ENCODE measurements at regions not wholly inside any gene's neighbourhood (a gene's known extent, or its start where the extent isn't known, plus 50 kb on each side); places are given as distances from the start of the nearest gene placed in this dataset.

DNA sequence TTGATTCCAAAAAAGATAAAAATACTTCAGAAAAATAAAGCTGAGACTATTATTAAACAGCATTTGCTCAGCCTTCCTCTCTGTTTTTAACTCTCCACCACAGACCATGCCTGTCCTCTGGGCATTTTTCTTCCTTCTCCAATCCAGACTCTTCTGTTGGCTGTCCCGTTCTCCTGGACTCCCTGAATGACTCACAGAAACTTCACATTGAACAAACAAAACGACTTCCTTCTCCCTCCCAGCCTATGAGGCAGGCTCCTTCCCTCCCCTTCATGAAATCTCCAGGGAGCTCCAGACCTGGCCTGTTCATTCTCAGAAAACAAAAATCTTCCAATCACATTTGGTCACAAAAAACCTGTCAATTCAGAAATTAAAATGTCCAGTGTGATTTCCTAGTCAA is 421.3 kb downstream of the NPHP4 start:
- no peak for DNase-seq (ENCODE audit: low spot score)
- in situ Hi-C loops (cut with HindIII; ENCODE audit: low sequenced_read_pairs), result no loop called here

DNA sequence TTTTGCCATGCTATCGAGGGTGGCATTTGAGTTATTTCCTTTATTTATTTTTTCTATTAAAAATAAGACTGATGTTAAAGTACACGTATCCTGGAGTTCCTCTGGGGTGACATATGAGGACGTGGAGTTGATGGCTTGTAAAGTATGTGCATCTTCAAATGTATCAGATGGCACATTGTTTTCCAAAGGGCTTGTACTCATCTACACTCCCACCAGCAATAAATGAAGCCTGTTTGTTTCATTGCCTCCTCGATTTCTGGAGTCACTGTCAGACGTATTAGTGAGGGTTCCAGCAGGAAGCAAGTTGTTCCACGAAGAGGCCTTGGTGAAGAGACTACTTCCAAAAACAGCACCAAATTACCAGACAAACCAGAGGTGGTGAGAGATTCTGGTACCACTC is 423.9 kb downstream of the NPHP4 start:
- in situ Hi-C loops (cut with HindIII; ENCODE audit: low sequenced_read_pairs), result no loop called here
- DNase-seq (ENCODE audit: low spot score), result no peak

DNA sequence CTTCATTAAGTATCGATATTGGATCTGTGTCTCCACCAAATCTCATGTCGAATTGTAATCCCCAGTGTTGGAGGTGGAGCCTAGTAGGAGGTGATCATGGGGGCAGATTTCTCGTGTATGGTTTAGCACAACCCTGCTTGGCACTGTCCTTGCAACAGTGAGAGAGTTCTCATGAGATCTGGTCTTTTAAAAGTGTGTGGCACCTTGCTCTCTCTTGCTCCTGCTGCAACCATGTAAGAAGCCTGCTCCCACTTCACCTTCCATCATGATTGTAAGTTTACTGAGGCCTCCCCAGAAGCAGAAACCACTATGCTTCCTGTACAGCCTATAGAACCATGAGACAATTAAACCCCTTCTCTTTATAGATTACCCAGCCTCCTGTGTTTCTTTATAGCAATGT is 424.4 kb downstream of the NPHP4 start:
- in situ Hi-C loops (cut with HindIII; ENCODE audit: low sequenced_read_pairs), result no loop called here
- no peak for DNase-seq (ENCODE audit: low spot score)

DNA sequence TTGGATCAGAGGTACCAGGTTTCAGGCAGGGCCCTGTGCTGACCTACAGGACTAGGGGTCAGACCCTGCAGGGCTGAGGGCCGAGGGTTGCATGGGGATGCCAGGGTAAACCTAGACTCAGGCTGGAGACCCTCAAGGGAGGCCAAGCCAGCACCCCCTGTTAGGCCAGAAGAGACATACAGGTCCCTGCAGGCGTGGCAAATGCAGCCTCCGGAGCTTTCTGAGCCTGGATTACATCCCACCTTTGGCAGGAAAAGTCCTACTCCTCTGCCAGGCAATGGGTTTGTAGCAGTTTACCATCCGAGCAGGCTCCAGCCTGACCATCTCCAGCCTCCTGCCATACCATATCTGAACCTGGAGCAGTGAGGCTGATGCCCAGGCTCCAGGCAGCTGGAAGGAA is 425.3 kb downstream of the NPHP4 start:
- in situ Hi-C loops (cut with HindIII; ENCODE audit: low sequenced_read_pairs), result no loop called here
- no peak for DNase-seq (ENCODE audit: low spot score)

DNA sequence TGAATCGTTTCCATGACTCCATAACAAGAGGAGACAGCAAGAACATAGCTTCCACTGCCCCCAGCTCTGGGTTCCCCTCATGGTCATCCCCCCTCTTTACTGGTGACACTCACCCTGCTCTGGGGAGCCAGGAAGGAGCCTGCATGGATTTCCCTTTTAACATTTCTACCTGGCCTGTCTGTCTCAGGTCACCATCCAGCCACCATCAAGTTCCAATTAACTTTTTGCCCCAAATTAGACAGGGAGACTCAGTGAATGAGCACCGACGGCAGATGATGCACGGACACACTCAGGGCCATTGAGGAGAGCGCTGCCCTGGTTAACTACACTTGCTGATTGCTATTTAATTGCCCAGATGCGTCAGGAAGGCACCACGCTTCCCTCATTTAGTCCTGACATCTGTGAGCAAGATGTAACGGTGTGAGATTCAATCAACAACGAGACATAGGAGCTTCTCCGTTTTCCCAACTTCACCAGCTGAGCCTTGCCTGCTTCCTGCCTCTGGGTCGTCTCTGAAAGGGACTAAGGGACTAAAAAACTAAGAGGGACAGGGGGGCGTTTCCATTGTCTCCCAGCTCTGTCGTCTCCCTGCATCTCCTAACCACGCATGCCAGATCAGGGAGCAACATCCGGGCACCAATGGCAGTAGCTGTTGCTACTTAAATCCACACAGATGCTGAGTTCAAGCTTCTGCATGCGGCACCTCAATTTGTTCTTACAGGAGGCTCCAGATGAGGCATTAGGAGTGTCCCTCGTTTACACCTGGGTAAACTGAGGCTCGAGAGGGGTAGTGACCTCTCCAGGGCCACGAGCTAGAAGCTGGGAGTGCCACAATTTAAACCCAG is 426.7 kb downstream of the NPHP4 start:
- in situ Hi-C loops (cut with HindIII; ENCODE audit: low sequenced_read_pairs), result no loop called here
- DNase-seq (ENCODE audit: low spot score), result no peak

DNA sequence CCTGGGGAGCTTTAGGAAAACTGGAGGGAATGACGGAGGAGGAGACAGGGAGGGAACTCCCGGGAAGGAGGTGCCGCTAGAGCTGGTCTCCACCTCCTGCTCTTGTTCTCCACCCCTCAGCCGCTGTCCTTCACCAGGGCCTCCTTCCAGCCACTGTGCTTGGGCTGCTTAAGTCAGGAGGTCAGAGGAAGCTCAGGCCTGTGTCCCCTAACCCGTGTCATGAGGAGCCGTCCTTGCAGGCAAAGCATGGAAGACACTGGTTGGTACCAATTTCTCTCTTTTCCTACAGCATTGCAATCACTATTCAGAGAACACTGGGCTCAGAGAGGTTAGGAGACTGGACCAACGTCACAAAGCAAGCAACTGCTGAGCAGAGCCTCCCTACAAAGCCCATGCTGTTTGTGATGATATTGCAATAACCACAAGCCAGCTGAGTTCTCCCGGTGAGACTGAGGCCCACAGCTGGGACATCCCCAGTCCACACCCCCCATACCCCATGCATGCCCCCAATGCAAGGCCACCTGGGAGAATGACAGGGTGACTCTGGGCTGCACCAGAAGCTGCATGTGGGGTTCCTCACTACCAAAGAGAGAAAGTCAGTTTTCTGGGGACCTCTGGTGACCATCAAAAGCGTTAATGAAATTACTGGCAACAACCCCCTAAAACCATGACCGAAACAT is 427.5 kb downstream of the NPHP4 start:
- DNase-seq (ENCODE audit: low spot score), result no peak
- in situ Hi-C loops (cut with HindIII; ENCODE audit: low sequenced_read_pairs), result no loop called here

DNA sequence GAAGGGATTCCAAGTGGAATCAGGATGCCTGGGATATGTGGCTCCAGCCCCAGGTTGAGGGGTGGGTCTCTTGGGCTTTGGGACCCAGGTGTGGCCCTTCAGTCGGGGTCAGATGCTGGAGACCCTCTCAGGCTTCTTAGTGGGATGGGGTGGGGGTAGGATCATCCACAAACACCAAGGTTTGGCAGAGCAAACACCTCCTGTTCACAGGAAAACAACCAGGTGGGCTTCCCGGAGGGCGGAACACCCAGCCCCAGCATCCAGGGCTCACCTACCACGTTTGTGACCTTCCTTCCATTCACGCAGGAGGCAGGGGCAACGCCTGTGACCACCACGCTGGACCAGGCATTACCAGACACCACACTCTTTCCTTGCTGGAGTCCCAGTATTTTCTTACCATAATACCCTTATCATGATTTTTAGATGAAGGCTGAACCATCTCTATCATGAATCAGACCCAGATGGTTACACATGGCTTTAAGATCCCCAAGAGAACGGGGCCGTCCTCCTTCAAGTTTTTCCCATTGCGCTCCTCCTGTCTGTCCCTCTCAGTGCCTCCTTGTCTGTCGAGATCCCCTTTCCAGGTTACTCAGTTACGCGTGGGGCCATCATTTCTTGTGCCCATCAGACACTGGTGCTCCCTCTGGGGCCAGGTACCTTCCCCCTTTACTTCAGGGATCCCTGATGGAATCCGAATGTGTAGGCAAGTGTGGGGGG is 428.2 kb downstream of the NPHP4 start:
- DNase-seq (ENCODE audit: low spot score), result no peak
- in situ Hi-C loops (cut with HindIII; ENCODE audit: low sequenced_read_pairs), result no loop called here

DNA sequence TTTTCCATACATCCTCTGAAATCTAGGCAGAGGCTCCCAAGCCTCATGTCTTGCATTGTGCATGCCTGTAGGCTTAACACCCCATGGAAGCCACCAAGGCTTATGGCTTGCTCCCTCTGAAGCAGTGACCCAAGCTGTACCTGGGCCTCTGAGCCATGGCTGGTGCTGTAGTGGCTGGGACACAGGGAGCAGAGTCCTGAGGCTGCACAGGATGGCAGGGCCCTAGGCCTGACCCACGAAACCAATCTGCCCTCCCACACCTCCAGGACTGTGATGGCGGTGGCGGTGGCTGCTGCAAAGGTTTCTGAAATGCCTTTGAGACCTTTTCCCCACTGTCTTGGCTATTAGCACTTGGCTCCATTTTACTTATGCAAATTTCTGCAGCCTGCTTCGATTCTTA is 429.5 kb downstream of the NPHP4 start:
- in situ Hi-C loops (cut with HindIII; ENCODE audit: low sequenced_read_pairs), result no loop called here
- DNase-seq (ENCODE audit: low spot score), result no peak

DNA sequence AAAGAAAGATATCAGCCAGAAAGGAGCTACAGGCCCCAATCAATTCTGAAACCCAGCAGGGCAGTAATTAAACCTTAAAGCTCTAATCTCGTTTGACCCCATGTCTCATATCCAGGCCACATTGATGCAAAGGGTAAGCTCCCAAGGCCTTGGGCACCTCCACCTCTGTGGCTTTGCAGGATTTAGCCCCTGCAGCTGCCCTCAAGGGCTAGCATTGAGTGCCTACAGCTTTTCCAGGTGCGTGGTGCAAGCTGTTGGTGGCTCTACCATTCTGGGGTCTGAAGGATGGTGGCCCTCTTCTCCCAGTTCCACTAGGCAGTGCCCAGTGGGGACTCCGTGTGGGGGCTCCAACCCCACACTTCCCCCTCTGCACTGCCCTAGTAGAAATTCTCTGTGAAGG is 429.9 kb downstream of the NPHP4 start:
- in situ Hi-C loops (cut with HindIII; ENCODE audit: low sequenced_read_pairs), result no loop called here

DNA sequence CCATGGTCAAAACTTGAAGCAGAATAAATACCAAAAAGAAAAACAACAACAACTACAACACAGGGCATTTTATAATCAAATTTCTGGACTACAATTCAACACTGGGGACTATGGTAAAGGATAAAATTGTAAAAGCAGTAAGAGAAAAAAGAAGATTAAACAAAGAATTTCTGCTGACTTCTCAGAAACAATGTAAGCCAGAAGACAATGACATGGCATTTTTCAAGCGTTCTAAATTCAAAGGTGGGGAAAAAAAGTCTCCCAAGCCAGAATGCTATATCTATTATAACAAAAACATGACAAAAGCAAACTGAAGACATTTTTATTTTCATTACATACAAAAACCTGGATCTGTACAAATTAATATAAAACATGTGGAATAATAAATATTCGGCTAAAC is 433.1 kb downstream of the NPHP4 start:
- in situ Hi-C loops (cut with HindIII; ENCODE audit: low sequenced_read_pairs), result no loop called here
- no peak for DNase-seq (ENCODE audit: low spot score)

More for the DNA sequence above, 429.9 kb downstream of the NPHP4 start:
- DNase-seq (ENCODE audit: low spot score), result no peak

DNA sequence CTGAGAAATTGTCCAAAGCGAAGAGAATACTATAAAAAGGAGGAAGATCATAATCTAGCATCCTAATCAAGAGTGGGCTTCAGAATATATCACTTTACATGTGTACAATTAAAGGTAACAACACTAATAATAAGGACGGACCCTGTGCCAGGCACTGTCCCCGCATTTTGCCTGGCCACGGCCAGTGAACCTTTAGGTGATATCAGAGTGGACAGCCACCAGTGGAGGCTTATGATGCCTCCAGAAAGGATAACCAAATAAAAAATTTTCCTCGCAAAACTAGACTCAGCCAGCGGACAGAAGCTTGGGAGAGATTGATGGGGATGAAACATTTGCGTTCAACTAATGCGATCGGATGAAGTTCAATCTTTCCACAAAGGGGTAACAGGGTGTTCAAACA is 436.4 kb downstream of the NPHP4 start:
- in situ Hi-C loops (cut with HindIII; ENCODE audit: low sequenced_read_pairs), result no loop called here
- no peak for DNase-seq (ENCODE audit: low spot score)

DNA sequence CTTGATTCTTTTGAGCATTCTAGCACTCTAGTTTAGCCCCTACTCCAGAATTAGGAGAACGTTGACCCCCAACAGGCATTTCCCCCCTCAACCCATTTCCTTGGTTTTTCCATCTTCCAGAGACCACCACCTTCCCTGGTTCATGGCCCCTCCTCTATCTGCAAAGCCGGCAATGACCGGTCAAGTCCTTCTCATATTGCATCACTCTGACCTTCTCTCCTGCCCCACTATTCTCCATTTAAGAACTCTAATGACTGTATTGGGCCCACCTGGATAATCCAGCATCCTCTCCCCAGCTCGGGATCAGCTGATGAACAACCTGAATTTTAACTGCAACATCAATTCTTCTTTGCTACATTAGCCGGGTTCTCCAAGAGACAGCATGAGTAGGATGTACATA is 437.4 kb downstream of the NPHP4 start:
- DNase-seq (ENCODE audit: low spot score), result no peak
- in situ Hi-C loops (cut with HindIII; ENCODE audit: low sequenced_read_pairs), result no loop called here

DNA sequence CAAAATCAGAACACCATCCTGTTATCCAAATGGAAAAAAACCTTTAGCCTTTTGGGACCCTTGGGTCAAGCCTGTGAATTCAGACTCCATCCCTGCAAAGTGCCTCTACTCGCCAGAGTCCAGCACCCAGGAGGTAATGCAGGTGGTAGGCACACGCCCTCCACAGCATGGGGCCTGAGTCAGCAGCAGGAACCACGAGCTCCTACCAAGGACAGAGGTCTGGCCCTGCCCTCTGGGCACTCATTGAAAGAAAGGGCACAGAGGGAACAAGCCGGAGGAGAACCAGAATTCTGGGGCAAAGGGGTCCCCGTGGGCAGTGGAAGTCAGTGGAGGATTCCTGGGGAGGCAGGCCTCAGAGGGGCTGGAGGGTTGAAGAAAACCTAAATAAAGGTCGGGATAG is 438.1 kb downstream of the NPHP4 start:
- in situ Hi-C loops (cut with HindIII; ENCODE audit: low sequenced_read_pairs), result no loop called here
- DNase-seq (ENCODE audit: low spot score), result no peak

DNA sequence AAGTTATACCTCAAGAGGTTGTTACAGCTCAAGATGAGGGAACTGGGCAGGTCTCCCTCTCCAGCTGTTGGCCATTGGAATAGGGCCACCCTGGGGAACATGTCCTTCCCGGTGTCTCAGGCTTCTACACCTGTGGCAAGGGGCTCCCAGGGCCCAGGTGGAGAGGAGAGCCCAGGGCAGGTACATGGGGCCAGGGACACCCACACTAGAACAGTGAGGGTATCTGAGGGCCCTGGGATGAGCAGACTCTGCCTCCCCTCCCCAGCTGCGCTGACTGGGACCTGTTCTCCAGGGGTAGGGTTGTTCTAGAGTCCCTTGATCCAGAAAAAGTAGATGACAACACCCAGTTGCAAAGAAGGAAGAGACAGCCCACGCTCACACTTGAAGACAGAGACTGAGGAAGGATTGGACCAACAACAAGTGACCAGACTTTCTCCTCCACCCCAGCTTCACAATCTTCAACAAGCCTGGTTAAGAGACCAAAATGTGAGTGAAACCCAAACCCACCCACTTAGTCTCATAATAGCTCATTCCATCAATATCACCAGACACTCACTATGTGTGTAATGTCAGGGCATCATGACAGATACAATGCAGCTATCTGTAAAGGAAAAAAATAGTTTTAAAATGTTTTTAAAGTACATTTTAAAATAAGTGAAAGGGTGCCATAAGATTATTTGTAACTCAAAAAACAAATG is 439.3 kb downstream of the NPHP4 start:
- in situ Hi-C loops (cut with HindIII; ENCODE audit: low sequenced_read_pairs), result no loop called here
- DNase-seq (ENCODE audit: low spot score), result no peak

DNA sequence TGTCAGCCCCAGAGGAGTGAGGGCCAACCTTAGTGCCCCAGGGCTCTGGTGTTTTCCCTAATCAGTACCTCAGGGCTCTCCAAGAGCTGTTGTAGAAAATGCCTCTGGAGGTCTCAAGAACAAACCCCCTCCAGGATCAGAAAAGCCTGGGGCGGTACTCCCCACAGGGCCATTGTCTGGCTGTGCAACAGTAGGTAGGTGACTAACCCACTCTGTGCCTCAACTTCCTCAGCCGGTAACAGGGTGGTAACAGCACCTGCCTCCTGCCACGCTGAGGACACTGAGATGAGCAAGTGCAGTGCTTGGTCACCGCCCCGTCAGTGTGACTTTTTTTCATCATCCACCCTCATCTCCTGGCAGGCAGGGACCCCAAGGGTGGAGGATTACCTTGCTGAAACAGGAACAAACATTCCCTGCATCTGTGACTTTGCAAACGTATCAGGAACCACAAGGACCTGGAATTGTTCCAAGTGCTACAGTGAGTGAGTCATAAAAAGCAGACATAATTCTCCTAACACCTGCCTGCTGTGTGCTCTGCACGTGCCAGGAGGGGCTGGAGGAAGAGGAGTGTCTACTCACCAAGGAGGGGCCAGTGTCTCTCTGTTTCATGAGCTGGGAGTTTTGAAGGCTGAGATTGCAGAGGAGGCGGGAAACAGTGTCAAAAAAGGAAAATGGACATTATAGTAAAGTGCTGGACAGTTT is 440.8 kb downstream of the NPHP4 start:
- in situ Hi-C loops (cut with HindIII; ENCODE audit: low sequenced_read_pairs), result no loop called here
- no peak for DNase-seq (ENCODE audit: low spot score)

DNA sequence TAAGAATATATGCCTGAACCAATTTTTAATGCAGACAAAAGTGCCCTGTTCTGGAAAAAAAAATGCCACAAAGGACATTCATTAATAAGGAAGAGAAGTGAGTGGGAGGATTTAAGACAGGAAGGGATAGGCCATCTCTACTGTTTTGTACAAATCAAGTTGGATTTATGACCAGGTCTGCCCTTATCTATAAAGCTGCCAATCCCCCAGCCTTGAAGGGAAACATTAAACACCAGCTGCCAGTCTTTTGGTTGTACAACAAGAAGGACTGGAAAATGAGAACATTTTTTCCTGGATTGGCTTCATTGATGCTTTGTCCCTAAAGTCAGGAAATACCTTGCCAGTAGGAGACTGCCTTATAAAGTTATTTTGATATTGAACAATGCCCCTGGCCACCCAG is 444.0 kb downstream of the NPHP4 start:
- in situ Hi-C loops (cut with HindIII; ENCODE audit: low sequenced_read_pairs), result no loop called here

DNA sequence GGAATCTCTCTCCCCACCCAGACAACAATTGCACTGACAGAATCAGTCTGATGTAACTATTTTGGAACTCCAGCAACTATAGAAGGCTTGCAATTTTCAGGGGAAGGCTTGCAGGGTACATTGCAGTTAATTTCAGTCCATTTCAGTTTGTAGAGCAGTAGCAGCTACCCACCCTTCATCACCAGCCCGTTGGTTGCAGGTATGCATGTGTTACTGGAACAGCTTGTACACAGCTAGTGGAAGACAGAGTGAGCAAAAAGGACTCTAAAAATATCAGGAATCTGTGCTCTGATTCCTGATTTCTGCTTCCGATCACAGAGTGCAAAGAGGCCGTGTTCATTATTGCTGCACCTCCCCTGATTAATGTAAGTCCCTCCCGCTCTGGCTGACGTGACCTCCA is 449.0 kb downstream of the NPHP4 start:
- in situ Hi-C loops (cut with HindIII; ENCODE audit: low sequenced_read_pairs), result no loop called here
- no peak for DNase-seq (ENCODE audit: low spot score)

More for the DNA sequence above, 444.0 kb downstream of the NPHP4 start:
- no peak for DNase-seq (ENCODE audit: low spot score)

DNA sequence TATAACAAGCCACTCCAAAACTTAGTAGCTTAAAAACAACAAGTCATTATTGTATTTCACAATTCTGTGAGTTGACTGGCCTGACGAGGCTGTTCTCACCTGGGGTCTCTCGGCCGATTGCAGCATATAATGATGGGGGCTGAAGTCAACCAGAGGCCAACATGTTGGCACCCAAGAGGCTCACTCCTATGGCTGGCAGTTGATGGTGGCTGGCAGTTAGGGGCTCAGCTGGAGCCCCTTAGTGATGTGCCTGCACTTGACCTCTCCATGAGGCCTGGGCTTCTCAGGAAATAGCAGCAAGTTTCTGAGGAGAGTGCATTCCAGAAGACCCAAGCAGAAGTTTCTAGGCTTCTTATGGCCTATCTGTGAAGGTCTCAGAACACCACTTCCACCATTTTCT is 459.4 kb downstream of the NPHP4 start:
- in situ Hi-C loops (cut with HindIII; ENCODE audit: low sequenced_read_pairs), result no loop called here
- no peak for DNase-seq (ENCODE audit: low spot score)

All from G401 (cell line).